ENCODE measurements at regions not wholly inside any gene's neighbourhood (a gene's known extent, or its start where the extent isn't known, plus 50 kb on each side); places are given as distances from the start of the nearest gene placed in this dataset.

DNA sequence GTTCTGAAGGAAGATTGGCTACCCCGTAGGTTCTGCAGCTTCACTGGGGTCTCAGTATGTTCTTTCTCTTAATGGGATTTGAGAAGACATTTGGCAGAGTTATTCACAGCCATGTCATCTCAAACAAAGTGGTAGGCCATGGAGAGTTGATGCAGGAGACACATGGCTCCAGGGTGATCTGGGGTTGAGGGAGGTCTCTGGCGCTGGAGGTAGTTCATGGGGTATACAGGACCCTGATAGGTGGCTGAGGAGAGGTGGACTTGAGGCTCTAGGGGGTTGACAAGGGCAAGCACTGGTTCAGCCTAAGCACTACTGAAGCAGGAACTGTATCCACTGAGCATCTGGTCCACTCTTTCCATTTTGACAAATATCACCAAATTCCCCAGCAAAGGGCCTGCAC lies 100.4 kb downstream of the C1orf94 start:
- Histone ChIP-seq H4K20me1 (ENCODE audit: control insufficient read depth, extremely low read depth, insufficient read depth, low read length) (no peaks in the 10 kb centered on the region), H3K9me3 (ENCODE audit: control insufficient read depth, low read depth, low read length) (no peaks in the 10 kb centered on the region), H3K4me3 (ENCODE audit: control insufficient read depth in 2 of 3, extremely low read depth in 1 of 3, insufficient read depth in 2 of 3, low read depth in 1 of 3, low read length in 3 of 3) (no peak overlapping the region), H3K9me1 (ENCODE audit: control insufficient read depth, extremely low read depth, insufficient read depth, low read length) (no peaks in the 10 kb centered on the region), H3K36me3 (ENCODE audit: control insufficient read depth in 2 of 2, extremely low read depth in 1 of 2, insufficient read depth in 2 of 2, low read length in 2 of 2) (no peaks in the 10 kb centered on the region), H3K27ac (ENCODE audit: control insufficient read depth, insufficient read depth, low read length) (no peak overlapping the region), H3K9ac (ENCODE audit: control insufficient read depth, extremely low read depth, insufficient read depth, low read length) (no peak overlapping the region), H3K4me2 (ENCODE audit: control insufficient read depth, extremely low read depth, insufficient read depth, low read depth, low read length) (no peak overlapping the region), H3K4me1 (ENCODE audit: control insufficient read depth, extremely low read depth, insufficient read depth, low read length) (no peaks in the 10 kb centered on the region), H3K27me3 (ENCODE audit: control insufficient read depth, extremely low read depth, insufficient read depth, low read length) (peaks cover 6% of the 10 kb centered on the region), H3K79me2 (ENCODE audit: control insufficient read depth, insufficient read depth, low read length) (no peaks in the 10 kb centered on the region), H2AFZ (ENCODE audit: control insufficient read depth, low read length) (no peak overlapping the region)
- FAIRE-seq (no peak), DNase-seq (ENCODE audit: low read depth, low spot score) (no peak)
- TF ChIP-seq, protein P1, sequence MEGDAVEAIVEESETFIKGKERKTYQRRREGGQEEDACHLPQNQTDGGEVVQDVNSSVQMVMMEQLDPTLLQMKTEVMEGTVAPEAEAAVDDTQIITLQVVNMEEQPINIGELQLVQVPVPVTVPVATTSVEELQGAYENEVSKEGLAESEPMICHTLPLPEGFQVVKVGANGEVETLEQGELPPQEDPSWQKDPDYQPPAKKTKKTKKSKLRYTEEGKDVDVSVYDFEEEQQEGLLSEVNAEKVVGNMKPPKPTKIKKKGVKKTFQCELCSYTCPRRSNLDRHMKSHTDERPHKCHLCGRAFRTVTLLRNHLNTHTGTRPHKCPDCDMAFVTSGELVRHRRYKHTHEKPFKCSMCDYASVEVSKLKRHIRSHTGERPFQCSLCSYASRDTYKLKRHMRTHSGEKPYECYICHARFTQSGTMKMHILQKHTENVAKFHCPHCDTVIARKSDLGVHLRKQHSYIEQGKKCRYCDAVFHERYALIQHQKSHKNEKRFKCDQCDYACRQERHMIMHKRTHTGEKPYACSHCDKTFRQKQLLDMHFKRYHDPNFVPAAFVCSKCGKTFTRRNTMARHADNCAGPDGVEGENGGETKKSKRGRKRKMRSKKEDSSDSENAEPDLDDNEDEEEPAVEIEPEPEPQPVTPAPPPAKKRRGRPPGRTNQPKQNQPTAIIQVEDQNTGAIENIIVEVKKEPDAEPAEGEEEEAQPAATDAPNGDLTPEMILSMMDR (optimal IDR thresholded peaks at IDR 0.05 in 1 of 3, IDR thresholded peaks at IDR 0.05 in 1 of 3, conservative IDR thresholded peaks at IDR 0.05 in 1 of 3; ENCODE audit: extremely low read depth in 1 of 3, insufficient read depth in 2 of 3, low read length in 3 of 3), result no peak
- TF ChIP-seq EZH2 (IDR thresholded peaks at IDR 0.05; ENCODE audit: low read length), result no peak
- dilution Hi-C loops (cut with MboI; ENCODE audit: extremely low pct_ligation_motif_present, low sequenced_read_pairs), result no loop called here

DNA sequence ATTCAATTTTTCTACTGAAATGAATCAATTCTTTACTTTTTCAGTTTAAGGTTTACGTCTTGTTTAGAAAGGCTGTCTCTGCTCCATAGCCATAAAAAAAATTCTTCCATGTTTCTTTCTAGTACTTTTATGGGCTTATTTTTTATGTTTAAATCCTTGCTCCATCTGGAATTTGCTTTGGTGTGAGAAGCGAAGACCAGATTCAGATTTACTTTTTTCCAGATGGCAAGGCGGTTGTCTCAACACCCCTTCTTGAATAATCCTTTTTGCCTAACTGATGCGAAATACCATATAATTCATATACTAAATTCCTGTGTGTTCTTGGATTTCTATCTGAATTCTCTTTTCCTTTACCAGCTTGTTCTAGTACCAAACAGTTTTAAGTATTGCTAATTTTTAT lies 101.5 kb downstream of the C1orf94 start:
- peaks cover 6% of the 10 kb centered on the region for H3K27me3 ChIP-seq (ENCODE audit: control insufficient read depth, extremely low read depth, insufficient read depth, low read length)
- no peaks in the 10 kb centered on the region for H3K9me3 ChIP-seq (ENCODE audit: control insufficient read depth, low read depth, low read length)
- no peaks in the 10 kb centered on the region for H3K36me3 ChIP-seq (ENCODE audit: control insufficient read depth in 2 of 2, extremely low read depth in 1 of 2, insufficient read depth in 2 of 2, low read length in 2 of 2)
- DNase-seq (ENCODE audit: low read depth, low spot score), result no peak
- no peaks in the 10 kb centered on the region for H4K20me1 ChIP-seq (ENCODE audit: control insufficient read depth, extremely low read depth, insufficient read depth, low read length)
- no peak overlapping the region for H2AFZ ChIP-seq (ENCODE audit: control insufficient read depth, low read length)
- no peak overlapping the region for H3K4me3 ChIP-seq (ENCODE audit: control insufficient read depth in 2 of 3, extremely low read depth in 1 of 3, insufficient read depth in 2 of 3, low read depth in 1 of 3, low read length in 3 of 3)
- H3K79me2 ChIP-seq (ENCODE audit: control insufficient read depth, insufficient read depth, low read length), result no peaks in the 10 kb centered on the region
- H3K27ac ChIP-seq (ENCODE audit: control insufficient read depth, insufficient read depth, low read length), result no peak overlapping the region
- no peaks in the 10 kb centered on the region for H3K9me1 ChIP-seq (ENCODE audit: control insufficient read depth, extremely low read depth, insufficient read depth, low read length)
- dilution Hi-C loops (cut with MboI; ENCODE audit: extremely low pct_ligation_motif_present, low sequenced_read_pairs), result no loop called here
- TF ChIP-seq, protein P1 (optimal IDR thresholded peaks at IDR 0.05 in 1 of 3, IDR thresholded peaks at IDR 0.05 in 1 of 3, conservative IDR thresholded peaks at IDR 0.05 in 1 of 3; ENCODE audit: extremely low read depth in 1 of 3, insufficient read depth in 2 of 3, low read length in 3 of 3), result no peak
- no peak for TF ChIP-seq EZH2 (IDR thresholded peaks at IDR 0.05; ENCODE audit: low read length)
- no peak overlapping the region for H3K9ac ChIP-seq (ENCODE audit: control insufficient read depth, extremely low read depth, insufficient read depth, low read length)
- no peak overlapping the region for H3K4me2 ChIP-seq (ENCODE audit: control insufficient read depth, extremely low read depth, insufficient read depth, low read depth, low read length)
- H3K4me1 ChIP-seq (ENCODE audit: control insufficient read depth, extremely low read depth, insufficient read depth, low read length), result no peaks in the 10 kb centered on the region
- no peak for FAIRE-seq
